NCI-H748 treated with DMSO at 0.1 percent for 48 hours (cell line): ENCODE measurements at regions not wholly inside any gene's neighbourhood (a gene's known extent, or its start where the extent isn't known, plus 50 kb on each side); places are given as distances from the start of the nearest gene placed in this dataset.
"Not testable (repeated sequence)": the region's sequence is repeated elsewhere in the genome, so short reads cannot be mapped to it uniquely, and the experiment has no call there.

Source experiments
- DNase-seq: peaks from one replicate; lab custom pipeline; 2025; lab: John Stamatoyannopoulos, UW

- no peak for DNase-seq
Measured at GRCh38 chr3:27779176-27779575, 57.1 kb upstream of the EOMES start.

DNA sequence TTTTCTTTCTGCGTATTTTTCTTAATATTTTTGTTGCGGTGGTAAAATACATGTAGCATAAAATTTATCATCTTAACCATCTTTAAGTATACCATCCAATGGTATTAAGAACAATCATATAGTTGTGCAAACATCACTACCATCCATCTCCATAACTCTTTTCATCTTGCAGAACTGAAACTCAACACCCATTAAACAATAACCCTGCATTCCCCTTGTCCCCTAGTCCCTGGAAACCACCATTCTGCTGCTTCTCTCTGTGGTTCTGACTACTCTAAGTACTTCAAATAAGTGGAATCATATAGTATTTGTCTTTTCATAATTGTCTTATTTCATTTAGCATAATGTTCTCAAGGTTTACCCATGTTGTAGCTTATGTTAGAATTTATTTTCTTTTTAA, 67.3 kb upstream of the EOMES start:
- DNase-seq = no peak

DNA sequence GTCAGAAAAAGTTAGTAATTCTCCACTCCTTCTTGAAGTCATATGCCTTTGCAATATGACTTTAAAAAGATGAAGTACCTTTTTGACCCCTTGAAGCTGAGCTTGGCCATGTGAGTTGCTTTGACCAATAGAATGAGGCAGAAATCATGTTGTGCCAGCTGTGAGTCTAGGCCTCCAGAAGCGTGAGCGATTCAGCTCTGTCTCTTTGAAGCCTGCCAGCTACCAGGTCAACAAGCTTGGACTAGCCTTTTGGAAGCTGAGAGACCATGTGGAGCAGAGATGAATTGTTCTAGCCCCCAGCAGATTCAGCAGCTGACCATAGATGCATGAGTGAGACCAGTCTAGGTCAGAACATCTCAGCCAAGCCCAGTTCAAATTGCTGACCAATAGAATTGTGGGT, 69.8 kb upstream of the EOMES start:
- no peak for DNase-seq

- no peak for DNase-seq
Measured at GRCh38 chr3:27792869-27793268, 70.7 kb upstream of the EOMES start.

GRCh38 chr3:27794211-27794610, 72.1 kb upstream of the EOMES start:
- DNase-seq = no peak

DNA sequence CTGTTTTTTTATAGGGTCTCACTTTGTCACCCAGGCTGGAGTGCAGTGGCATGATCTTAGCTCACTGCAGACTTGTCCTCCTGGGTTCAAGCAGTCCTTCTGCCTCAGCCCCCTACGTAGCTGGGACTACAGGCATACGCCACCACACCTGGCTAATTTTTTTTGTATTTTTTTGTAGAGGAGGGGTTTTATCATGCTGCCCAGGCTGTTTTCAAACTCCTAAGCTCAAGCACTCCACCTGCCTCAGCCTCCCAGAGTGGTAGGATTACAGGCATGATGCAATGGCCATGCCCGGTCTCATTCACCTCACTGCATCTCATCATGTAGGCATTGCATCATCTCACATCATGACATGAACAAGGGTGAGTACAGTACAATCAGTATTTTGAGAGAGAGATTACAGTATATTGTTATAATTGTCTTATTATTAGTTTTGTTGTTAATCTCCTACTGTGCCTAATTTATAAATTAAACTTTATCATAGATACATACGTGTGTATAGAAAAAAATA, 74.3 kb upstream of the EOMES start:
- no peak for DNase-seq

DNA sequence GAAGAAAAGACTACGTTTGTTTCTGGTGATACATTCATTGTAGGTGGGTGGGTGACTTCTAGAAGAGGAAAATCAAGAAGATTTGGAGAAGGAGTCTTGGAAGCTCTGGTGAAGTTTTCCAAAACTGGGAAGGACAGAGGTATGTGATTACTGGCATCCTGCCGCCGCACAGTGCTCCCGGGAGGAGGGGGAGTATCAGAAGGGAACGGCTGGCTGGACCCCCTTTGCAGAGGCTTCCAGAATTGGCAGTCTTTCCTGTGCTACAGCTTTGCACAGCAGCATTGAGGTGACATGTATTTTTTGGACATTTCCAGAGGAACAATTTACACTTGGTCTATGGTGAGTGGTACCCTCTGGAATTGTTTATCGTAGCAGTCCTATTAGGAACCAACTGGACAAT, 75.7 kb upstream of the EOMES start:
- no peak for DNase-seq

GRCh38 chr3:27800261-27800660, 78.1 kb upstream of the EOMES start:
- DNase-seq = no peak

DNA sequence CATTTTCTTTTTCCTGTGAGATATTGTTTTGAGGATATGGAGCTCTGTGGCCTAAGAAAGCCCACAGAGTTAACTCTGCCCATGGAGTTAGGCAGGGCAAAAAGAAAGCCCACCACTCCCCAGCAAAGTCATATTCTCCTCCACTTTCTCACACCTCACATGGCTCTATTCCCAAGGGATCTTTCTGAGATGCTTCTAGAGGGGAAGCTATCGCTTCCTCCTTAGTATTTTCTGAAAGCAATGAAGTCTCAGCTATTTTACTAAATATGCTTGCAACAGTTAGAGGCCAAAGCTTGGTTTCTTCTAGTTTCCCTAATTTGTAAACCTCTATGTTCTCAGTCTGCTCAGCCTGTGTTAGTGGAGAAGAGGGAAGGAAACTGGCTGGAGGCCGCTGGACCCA, 80.3 kb upstream of the EOMES start:
- no peak for DNase-seq

DNA sequence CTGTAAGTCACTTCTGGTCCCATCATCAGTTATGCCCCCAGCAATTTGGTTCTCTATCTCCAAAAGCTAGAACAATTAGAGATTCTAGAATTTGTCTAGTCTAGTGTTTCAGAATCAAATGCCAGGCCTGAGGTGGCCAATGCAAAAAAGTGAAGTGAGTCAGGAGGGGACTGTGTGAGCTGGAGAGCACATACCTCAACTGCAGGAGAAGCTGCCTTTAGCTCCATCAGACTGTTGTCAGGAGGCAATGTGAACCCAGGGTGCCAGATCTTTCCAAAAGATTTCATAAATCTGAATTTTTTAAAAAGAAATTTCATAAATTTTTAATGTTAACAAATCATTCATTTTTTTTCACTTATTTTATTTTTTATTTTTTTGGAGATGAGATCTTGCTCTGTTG, 80.7 kb upstream of the EOMES start:
- DNase-seq = no peak

GRCh38 chr3:27805282-27805681, 83.2 kb upstream of the EOMES start:
- DNase-seq = no peak

- no peak for DNase-seq
Measured at GRCh38 chr3:27813255-27813654, 91.1 kb upstream of the EOMES start.

DNA sequence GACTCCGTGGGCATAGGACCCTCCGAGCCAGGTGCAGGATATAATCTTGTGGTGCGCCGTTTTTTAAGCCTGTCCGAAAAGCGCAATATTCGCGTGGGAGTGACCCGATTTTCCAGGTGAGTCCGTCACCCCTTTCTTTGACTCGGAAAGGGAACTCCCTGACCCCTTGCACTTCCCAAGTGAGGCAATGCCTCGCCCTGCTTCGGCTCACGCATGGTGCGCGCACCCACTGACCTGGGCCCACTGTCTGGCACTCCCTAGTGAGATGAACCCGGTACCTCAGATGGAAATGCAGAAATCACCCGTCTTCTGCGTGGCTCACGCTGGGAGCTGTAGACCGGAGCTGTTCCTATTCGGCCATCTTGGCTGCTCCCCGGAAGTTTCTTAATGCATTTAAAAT, 99.5 kb upstream of the EOMES start:
- not testable (repeated sequence) for DNase-seq

DNA sequence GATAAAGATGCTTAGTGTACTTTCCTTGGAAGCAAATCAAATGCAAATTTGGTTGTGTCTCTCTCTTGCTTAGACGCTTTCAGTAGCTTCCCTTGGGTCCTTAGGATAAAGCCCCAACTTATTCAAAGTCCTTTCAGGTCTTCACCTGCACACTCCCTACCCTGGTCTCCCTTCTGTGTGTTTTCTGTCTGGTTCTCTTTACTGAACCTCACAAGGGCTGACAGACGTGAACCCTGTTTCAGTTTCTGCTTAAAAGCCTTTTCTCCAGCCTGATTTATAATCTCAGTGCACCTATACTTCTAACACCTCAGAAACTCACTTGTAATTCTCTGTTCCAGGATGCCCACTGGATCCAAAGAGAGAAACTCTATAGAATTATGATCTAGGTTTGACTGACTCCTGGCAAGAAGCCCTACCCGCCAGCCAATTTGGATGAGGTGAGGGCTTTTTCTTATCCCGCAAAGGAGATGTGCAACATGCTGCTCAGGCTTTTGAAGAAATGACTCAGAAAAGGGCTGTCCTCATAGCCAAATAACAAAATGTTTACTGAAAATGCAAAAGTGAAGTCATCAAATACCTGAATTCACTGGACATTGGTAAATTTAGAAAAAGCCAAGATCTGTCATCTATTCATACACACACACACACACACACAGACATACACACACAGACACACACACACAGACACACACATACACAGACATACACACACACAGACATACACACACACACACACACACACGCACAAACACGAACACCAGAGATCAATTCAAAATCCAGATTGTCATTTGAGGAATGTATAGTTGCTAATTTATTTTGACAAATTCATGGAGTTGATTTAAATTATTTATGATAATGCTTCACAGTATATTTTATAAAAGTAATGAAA, 102.4 kb upstream of the EOMES start:
- DNase-seq = no peak

- no peak for DNase-seq
Measured at GRCh38 chr3:27826448-27826847, 104.3 kb upstream of the EOMES start.

DNA sequence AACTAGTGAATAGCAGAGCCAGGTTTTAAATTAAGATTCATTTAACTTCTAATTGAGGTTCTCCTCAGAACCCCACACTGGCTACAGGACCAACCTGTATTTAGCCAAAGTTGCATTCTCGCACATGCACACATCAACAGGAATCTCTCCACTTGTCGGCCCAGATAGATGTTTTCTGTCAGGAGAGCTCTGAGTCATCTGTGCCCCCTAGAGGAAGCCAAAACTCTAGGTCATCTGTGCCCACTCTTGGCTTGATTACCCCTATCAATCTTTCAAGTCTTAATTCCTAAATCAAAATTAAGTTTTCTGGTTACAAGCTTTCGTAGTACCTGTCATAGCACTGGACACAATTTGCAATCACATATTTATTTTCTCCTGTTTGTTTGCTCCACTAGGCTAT, 104.9 kb upstream of the EOMES start:
- no peak for DNase-seq

DNA sequence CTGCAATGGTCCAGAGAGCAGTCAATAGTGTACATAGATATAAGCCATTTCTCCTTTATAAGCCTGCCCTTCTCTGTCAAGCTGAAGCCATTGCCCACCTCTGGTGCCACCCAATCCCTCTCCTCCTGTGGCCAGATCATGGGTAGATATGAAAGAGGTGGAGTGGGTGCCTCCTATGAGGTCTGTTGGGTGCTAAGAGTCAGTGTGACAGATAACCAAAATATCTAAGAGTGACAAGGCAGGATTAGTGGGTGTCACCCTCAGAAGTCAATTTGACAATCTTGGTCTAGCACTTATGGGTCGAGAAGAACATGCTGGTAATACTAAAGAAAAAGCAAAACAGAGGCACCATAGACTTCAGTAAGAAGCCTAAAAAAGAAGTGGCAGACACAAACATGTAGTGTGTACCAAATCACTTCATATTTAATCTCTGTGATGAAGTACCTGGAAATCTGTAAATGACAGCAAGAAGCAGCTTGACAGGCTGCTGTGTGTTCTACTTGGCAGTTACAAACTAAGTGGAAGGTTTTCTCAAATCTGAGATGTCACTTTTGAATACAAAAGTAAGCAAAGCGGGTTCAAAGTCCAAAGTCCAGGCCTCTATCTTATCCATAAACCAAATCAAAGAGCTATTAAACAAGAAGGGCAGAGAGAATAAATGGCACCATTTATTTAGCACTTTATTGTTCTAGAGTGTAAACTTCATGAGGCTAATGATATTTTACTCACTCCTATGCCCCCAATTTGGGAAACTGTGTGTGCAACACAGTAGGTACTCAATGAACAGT, 118.9 kb upstream of the EOMES start:
- DNase-seq = no peak

DNA sequence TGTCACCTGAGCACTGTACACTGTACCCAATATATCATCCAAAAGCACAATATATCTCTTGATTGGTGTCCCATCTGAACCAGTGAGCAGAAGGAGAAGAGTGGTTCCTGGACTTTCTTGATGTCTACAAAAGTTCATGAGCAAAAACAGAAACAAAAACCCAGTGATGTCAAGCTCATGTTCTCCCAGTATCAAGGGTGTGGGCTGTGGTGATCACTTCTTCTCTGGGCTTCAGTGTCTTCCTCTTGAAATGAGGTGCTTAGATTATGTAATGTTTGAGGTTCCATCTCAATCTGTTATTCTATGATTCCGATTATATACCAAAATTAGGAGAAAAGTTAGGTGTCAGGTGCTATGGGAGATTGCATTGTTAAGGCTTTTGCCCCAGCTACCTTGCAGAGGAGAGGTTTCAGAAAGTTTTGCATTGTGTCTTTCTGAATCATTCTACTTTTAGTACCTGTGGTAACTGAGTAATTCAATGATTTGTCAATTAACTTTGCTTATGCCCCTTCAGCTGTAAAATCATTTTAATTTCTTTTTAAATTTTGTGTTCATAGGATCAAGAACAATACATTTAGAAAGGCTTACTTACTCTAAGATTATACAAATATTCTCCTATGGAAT, 122.0 kb upstream of the EOMES start:
- DNase-seq = no peak

- no peak for DNase-seq
Measured at GRCh38 chr3:27847697-27848096, 125.6 kb upstream of the EOMES start.

DNA sequence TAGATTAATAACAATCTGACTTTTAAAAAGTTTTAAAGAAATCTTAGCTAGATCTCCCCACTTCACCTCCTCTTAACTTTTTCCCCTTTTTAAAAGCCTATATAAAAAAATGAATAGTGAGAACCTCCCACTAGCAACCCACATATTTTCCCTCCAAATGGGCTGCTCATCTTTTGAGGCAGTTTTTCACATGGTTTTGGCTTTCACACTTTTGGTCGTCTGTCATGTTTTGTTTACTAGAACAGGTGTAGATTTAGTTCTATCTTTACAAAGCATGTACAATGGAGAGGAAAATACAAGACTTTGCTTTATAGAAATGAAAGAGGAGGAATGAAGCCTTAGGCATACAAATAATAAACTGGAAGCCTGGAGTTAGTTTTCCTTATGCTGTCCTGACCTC, 126.7 kb upstream of the EOMES start:
- DNase-seq = no peak

GRCh38 chr3:27859821-27860220, 137.7 kb upstream of the EOMES start:
- no peak for DNase-seq
